ENCODE measurements at regions not wholly inside any gene's neighbourhood (a gene's known extent, or its start where the extent isn't known, plus 50 kb on each side); places are given as distances from the start of the nearest gene placed in this dataset.

GRCh38 chr5:44661851-44662250, 146.9 kb upstream of the MRPS30 start:
- Histone ChIP-seq H3K4me3 (ENCODE audit: control insufficient read depth in 1 of 7, extremely low read depth in 1 of 7, insufficient read depth in 4 of 7, low read depth in 2 of 7, low read length in 6 of 7) (no peak overlapping the region), H3K27me3 (replicated peaks in 2 of 5; ENCODE audit: control insufficient read depth in 4 of 5, insufficient read depth in 5 of 5, low read length in 4 of 5) (no peaks in the 10 kb centered on the region), H3K27ac (ENCODE audit: insufficient read depth in 1 of 2, low read depth in 1 of 2, low read length in 2 of 2, poor library complexity in 1 of 2, severe bottlenecking in 2 of 2) (no peak overlapping the region), H3K9me3 (ENCODE audit: control extremely low read depth in 1 of 5, control insufficient read depth in 4 of 5, insufficient read depth in 2 of 5, low read depth in 1 of 5, low read length in 4 of 5) (peaks cover 0 to 2% (median 0%) of the 10 kb centered on the region in 5 experiments), H3K4me1 (ENCODE audit: control extremely low read depth in 1 of 4, control insufficient read depth in 4 of 4, insufficient read depth in 4 of 4, low read length in 3 of 4) (no peaks in the 10 kb centered on the region), H3K36me3 (ENCODE audit: control insufficient read depth in 4 of 4, insufficient read depth in 4 of 4, low read length in 3 of 4) (no peaks in the 10 kb centered on the region)
- CTCF ChIA-PET: no interaction called here
- no peak for DNase-seq
- POLR2A ChIA-PET: no interaction called here
- 100% methylated on average over 1 of the region's 1 CpG for WGBS (ENCODE audit: insufficient coverage)

GRCh38 chr5:44660251-44660650, 148.5 kb upstream of the MRPS30 start:
- H3K4me3 ChIP-seq (ENCODE audit: control insufficient read depth in 1 of 7, extremely low read depth in 1 of 7, insufficient read depth in 4 of 7, low read depth in 2 of 7, low read length in 6 of 7): no peak overlapping the region
- no peak for DNase-seq
- H3K36me3 ChIP-seq (ENCODE audit: control insufficient read depth in 4 of 4, insufficient read depth in 4 of 4, low read length in 3 of 4): no peaks in the 10 kb centered on the region
- H3K27ac ChIP-seq (ENCODE audit: insufficient read depth in 1 of 2, low read depth in 1 of 2, low read length in 2 of 2, poor library complexity in 1 of 2, severe bottlenecking in 2 of 2): no peak overlapping the region
- ChIA-PET CTCF (no interaction called here), POLR2A (no interaction called here)
- H3K27me3 ChIP-seq (replicated peaks in 2 of 5; ENCODE audit: control insufficient read depth in 4 of 5, insufficient read depth in 5 of 5, low read length in 4 of 5): no peaks in the 10 kb centered on the region
- H3K9me3 ChIP-seq (ENCODE audit: control extremely low read depth in 1 of 5, control insufficient read depth in 4 of 5, insufficient read depth in 2 of 5, low read depth in 1 of 5, low read length in 4 of 5): peaks cover 0 to 13% (median 0%) of the 10 kb centered on the region in 5 experiments
- H3K4me1 ChIP-seq (ENCODE audit: control extremely low read depth in 1 of 4, control insufficient read depth in 4 of 4, insufficient read depth in 4 of 4, low read length in 3 of 4): no peaks in the 10 kb centered on the region

DNA sequence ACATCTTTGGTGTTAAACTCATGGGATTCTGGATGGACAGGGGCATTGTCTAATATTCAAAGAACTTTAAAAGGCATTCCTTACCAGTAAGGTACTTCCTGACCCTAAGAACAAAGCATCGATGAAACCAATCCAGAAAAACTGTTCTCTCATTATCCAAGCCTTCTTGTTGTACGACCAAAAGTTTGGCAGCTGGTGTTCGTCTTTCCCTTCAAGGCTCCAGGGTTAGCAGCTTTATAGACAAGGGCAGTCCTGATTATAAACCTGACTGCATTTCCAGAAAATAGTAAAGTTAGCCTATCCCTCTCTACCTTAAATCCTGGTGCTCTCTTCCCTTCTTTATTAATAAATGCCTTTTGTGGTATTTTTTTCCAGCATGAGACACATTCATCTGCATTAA, 149.4 kb upstream of the MRPS30 start:
- H3K9me3 ChIP-seq (ENCODE audit: control extremely low read depth in 1 of 5, control insufficient read depth in 4 of 5, insufficient read depth in 2 of 5, low read depth in 1 of 5, low read length in 4 of 5): peaks cover 0 to 14% (median 0%) of the 10 kb centered on the region in 5 experiments
- H3K4me1 ChIP-seq (ENCODE audit: control extremely low read depth in 1 of 4, control insufficient read depth in 4 of 4, insufficient read depth in 4 of 4, low read length in 3 of 4): no peaks in the 10 kb centered on the region
- H3K27ac ChIP-seq (ENCODE audit: insufficient read depth in 1 of 2, low read depth in 1 of 2, low read length in 2 of 2, poor library complexity in 1 of 2, severe bottlenecking in 2 of 2): no peak overlapping the region
- DNase-seq: no peak
- POLR2A ChIA-PET: no interaction called here
- no peaks in the 10 kb centered on the region for H3K27me3 ChIP-seq (replicated peaks in 2 of 5; ENCODE audit: control insufficient read depth in 4 of 5, insufficient read depth in 5 of 5, low read length in 4 of 5)
- CTCF ChIA-PET: no interaction called here
- no peak overlapping the region for H3K4me3 ChIP-seq (ENCODE audit: control insufficient read depth in 1 of 7, extremely low read depth in 1 of 7, insufficient read depth in 4 of 7, low read depth in 2 of 7, low read length in 6 of 7)
- no peaks in the 10 kb centered on the region for H3K36me3 ChIP-seq (ENCODE audit: control insufficient read depth in 4 of 4, insufficient read depth in 4 of 4, low read length in 3 of 4)
- WGBS (ENCODE audit: insufficient coverage): 77% methylated on average over 3 of the region's 3 CpGs

DNA sequence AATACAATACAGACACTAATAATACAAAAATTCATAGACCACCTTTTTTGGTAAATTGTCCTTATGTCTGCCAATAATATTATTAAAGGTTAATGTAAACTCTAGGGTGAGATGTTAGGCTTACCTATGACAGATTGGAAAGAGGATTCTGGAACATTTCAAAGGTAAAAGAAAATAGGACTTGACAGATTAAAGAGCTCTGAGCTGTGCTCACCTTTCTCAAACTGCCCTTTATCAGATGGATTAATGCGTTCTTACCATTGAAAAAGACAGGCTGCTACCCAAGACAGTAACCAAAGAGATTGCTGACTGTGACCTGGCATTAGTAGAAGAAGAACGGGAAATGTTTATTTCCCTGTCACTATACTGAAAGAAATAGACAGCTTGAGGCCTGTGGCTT, 156.1 kb upstream of the MRPS30 start:
- Histone ChIP-seq H3K27me3 (replicated peaks in 2 of 5; ENCODE audit: control insufficient read depth in 4 of 5, insufficient read depth in 5 of 5, low read length in 4 of 5) (no peaks in the 10 kb centered on the region), H3K27ac (ENCODE audit: insufficient read depth in 1 of 2, low read depth in 1 of 2, low read length in 2 of 2, poor library complexity in 1 of 2, severe bottlenecking in 2 of 2) (no peak overlapping the region), H3K4me1 (ENCODE audit: control extremely low read depth in 1 of 4, control insufficient read depth in 4 of 4, insufficient read depth in 4 of 4, low read length in 3 of 4) (no peaks in the 10 kb centered on the region), H3K36me3 (ENCODE audit: control insufficient read depth in 4 of 4, insufficient read depth in 4 of 4, low read length in 3 of 4) (no peaks in the 10 kb centered on the region), H3K4me3 (ENCODE audit: control insufficient read depth in 1 of 7, extremely low read depth in 1 of 7, insufficient read depth in 4 of 7, low read depth in 2 of 7, low read length in 6 of 7) (no peak overlapping the region), H3K9me3 (ENCODE audit: control extremely low read depth in 1 of 5, control insufficient read depth in 4 of 5, insufficient read depth in 2 of 5, low read depth in 1 of 5, low read length in 4 of 5) (peaks cover 0 to 12% (median 0%) of the 10 kb centered on the region in 5 experiments)
- 86% methylated on average over 1 of the region's 2 CpGs for WGBS (ENCODE audit: insufficient coverage)
- no peak for DNase-seq
- ChIA-PET POLR2A (no interaction called here), CTCF (no interaction called here)

GRCh38 chr5:44646016-44646415, 162.7 kb upstream of the MRPS30 start:
- ChIA-PET CTCF (no interaction called here), POLR2A (no interaction called here)
- no peak for DNase-seq
- Histone ChIP-seq H3K36me3 (ENCODE audit: control insufficient read depth in 4 of 4, insufficient read depth in 4 of 4, low read length in 3 of 4) (no peaks in the 10 kb centered on the region), H3K27me3 (replicated peaks in 2 of 5; ENCODE audit: control insufficient read depth in 4 of 5, insufficient read depth in 5 of 5, low read length in 4 of 5) (peaks cover 0 to 2% (median 0%) of the 10 kb centered on the region in 5 experiments), H3K9me3 (ENCODE audit: control extremely low read depth in 1 of 5, control insufficient read depth in 4 of 5, insufficient read depth in 2 of 5, low read depth in 1 of 5, low read length in 4 of 5) (no peaks in the 10 kb centered on the region), H3K4me1 (ENCODE audit: control extremely low read depth in 1 of 4, control insufficient read depth in 4 of 4, insufficient read depth in 4 of 4, low read length in 3 of 4) (no peaks in the 10 kb centered on the region), H3K4me3 (ENCODE audit: control insufficient read depth in 1 of 7, extremely low read depth in 1 of 7, insufficient read depth in 4 of 7, low read depth in 2 of 7, low read length in 6 of 7) (no peak overlapping the region), H3K27ac (ENCODE audit: insufficient read depth in 1 of 2, low read depth in 1 of 2, low read length in 2 of 2, poor library complexity in 1 of 2, severe bottlenecking in 2 of 2) (no peak overlapping the region)
- WGBS (ENCODE audit: insufficient coverage): 70% methylated on average over 3 of the region's 4 CpGs

DNA sequence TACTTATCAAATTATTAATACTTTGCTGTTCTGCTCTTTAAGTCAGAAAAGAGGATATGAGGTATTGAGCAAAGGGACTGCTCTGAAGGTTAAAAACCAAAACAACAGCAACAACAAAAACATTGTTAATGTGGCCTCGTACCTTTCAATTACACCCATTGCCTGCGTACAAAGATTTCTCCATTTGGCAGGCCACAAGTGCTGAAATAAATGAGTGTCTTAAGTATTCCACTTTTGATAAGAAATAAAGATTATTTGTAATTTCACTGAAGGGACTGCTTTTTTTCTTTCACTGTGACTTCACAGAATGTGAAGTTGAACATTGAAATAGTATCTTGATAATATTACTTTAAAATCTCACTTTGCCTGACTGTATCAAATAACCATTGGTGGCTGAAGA, 163.2 kb upstream of the MRPS30 start:
- CTCF ChIA-PET: no interaction called here

DNA sequence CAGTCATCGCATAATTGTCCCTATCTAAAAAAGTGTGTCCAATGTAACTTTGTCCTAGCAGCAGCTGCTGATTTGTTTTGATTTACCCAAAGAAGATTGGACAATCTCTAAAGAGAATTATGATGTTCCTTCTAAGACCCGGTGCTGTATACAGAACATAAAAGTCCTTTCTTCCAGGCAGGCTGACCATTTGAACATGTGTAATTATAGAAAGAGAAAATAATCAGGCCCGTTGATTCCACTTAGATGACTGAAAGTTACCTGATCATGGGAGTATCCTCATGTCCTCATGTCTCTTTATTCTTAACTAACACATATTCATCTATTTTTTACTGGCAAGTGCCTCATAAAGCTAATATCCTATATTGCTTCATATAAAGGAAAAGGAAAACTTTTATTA, 164.1 kb upstream of the MRPS30 start:
- H3K4me3 ChIP-seq (ENCODE audit: control insufficient read depth in 1 of 7, extremely low read depth in 1 of 7, insufficient read depth in 4 of 7, low read depth in 2 of 7, low read length in 6 of 7): no peak overlapping the region
- H3K27ac ChIP-seq (ENCODE audit: insufficient read depth in 1 of 2, low read depth in 1 of 2, low read length in 2 of 2, poor library complexity in 1 of 2, severe bottlenecking in 2 of 2): no peak overlapping the region
- H3K36me3 ChIP-seq (ENCODE audit: control insufficient read depth in 4 of 4, insufficient read depth in 4 of 4, low read length in 3 of 4): no peaks in the 10 kb centered on the region
- peaks cover 0 to 2% (median 0%) of the 10 kb centered on the region in 5 experiments for H3K27me3 ChIP-seq (replicated peaks in 2 of 5; ENCODE audit: control insufficient read depth in 4 of 5, insufficient read depth in 5 of 5, low read length in 4 of 5)
- H3K4me1 ChIP-seq (ENCODE audit: control extremely low read depth in 1 of 4, control insufficient read depth in 4 of 4, insufficient read depth in 4 of 4, low read length in 3 of 4): no peaks in the 10 kb centered on the region
- no peaks in the 10 kb centered on the region for H3K9me3 ChIP-seq (ENCODE audit: control extremely low read depth in 1 of 5, control insufficient read depth in 4 of 5, insufficient read depth in 2 of 5, low read depth in 1 of 5, low read length in 4 of 5)
- POLR2A ChIA-PET: no interaction called here
- no peak for DNase-seq
- 82% methylated on average over 2 of the region's 3 CpGs for WGBS (ENCODE audit: insufficient coverage)
- CTCF ChIA-PET: no interaction called here

More for the DNA sequence above, 163.2 kb upstream of the MRPS30 start:
- Histone ChIP-seq H3K4me3 (ENCODE audit: control insufficient read depth in 1 of 7, extremely low read depth in 1 of 7, insufficient read depth in 4 of 7, low read depth in 2 of 7, low read length in 6 of 7) (no peak overlapping the region), H3K27ac (ENCODE audit: insufficient read depth in 1 of 2, low read depth in 1 of 2, low read length in 2 of 2, poor library complexity in 1 of 2, severe bottlenecking in 2 of 2) (no peak overlapping the region), H3K4me1 (ENCODE audit: control extremely low read depth in 1 of 4, control insufficient read depth in 4 of 4, insufficient read depth in 4 of 4, low read length in 3 of 4) (no peaks in the 10 kb centered on the region), H3K27me3 (replicated peaks in 2 of 5; ENCODE audit: control insufficient read depth in 4 of 5, insufficient read depth in 5 of 5, low read length in 4 of 5) (peaks cover 0 to 2% (median 0%) of the 10 kb centered on the region in 5 experiments), H3K9me3 (ENCODE audit: control extremely low read depth in 1 of 5, control insufficient read depth in 4 of 5, insufficient read depth in 2 of 5, low read depth in 1 of 5, low read length in 4 of 5) (no peaks in the 10 kb centered on the region), H3K36me3 (ENCODE audit: control insufficient read depth in 4 of 4, insufficient read depth in 4 of 4, low read length in 3 of 4) (no peaks in the 10 kb centered on the region)
- POLR2A ChIA-PET: no interaction called here
- no peak for DNase-seq
- no CpG with 5 or more reads among the region's 2 CpGs for WGBS (ENCODE audit: insufficient coverage)
